GM21723 (cell line): ENCODE measurements at regions not wholly inside any gene's neighbourhood (a gene's known extent, or its start where the extent isn't known, plus 50 kb on each side); places are given as distances from the start of the nearest gene placed in this dataset.
"Not testable (repeated sequence)": the region's sequence is repeated elsewhere in the genome, so short reads cannot be mapped to it uniquely, and the experiment has no call there.

Experiments
- ATAC-seq: cut with Tn5 transposase; IDR thresholded peaks from one replicate; pipeline ENCODE4 v1.9.1; 2021; ENCODE audit warnings: mild to moderate bottlenecking, moderate library complexity; ENCODE audit not compliant: unreplicated experiment

DNA sequence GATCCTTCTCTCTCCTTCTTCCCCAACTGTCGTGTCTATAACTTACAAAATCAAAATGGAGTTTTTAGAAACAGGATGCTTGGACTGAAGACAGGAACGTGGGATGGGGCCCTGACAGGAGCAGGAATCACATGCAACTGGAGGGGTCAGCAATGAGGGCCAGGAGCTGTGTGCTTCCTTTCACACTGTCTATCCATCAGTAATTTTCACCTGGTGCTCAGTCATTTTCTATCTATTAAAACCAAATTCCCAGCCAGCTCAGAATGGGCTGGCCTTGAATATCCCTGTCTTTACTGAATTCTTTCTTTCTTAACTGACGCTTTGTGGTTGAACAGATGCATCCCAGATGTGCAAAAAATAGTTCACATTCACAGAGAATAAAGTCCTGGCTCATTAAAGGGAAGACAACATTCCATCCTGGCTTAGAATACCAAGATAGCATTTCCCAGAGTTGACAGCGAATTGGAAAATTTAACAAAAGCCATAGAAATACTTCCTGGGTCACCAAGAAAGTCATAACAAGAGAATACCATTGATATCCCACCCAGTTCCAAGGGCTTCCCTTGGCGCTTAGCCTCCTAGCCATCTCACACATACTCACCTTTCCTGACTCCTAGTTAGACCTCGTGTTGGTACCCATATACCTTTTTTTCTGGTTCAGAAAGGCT, 588.1 kb downstream of the TTLL7 start:
- ATAC-seq = not testable (repeated sequence)

DNA sequence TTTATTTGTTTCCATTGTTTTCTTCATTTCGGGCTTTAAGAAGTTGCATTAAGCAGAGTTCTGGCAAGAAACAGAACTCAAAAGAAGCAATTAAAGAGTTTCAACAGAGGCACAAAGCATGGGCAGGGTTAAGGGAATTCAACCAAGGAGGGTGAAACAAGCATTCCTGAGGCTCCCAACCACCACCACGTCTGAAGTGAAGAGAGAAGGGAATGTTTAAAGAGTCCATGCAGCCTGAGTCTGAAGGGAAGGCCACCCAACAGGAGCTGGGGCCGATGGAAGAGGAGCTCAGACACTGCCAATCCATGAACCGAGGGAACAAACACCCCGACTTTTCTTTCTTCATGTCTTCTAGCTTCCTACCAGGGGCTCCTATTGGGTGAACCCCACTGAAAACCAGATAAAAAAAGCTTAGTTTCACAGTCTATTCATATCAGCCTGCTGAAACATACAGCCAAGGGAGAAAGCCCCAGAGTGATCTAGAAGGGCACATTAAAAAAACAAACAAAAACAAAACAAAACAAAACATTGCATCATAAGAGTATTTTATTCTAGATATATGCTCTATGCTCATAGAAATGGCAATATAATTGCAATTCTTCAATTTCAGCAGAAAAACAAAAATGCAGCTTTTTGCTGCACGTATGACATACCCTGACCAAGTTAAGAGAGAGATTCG, 592.1 kb downstream of the TTLL7 start:
- not testable (repeated sequence) for ATAC-seq

GRCh38 chr1:83405789-83406188, 593.1 kb downstream of the TTLL7 start:
- peak; percentile 56 for ATAC-seq

- ATAC-seq = not testable (repeated sequence)
Measured at GRCh38 chr1:83403500-83403899, 595.4 kb downstream of the TTLL7 start.

GRCh38 chr1:83401146-83401545, 597.8 kb downstream of the TTLL7 start:
- not testable (repeated sequence) for ATAC-seq

DNA sequence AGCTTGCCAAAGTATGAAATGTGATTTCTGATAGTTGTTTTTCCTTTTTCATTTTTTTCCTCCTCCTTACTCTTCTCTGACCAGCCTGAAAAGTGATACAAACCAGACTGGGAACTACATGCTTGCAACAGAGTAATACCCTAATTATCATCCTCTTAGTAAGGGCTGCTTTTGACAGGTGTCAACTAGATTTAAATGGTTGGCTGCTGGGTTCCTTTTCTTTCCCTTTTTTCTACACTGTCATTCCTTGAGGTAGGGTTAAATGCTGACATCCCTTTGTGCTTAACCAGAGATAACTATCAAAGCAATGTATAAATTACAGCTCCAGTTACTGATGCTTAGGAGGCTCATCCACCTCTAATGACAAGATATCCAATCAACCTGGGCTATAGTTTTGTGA, 598.8 kb downstream of the TTLL7 start:
- not testable (repeated sequence) for ATAC-seq

GRCh38 chr1:83398125-83398524, 600.8 kb downstream of the TTLL7 start:
- ATAC-seq = not testable (repeated sequence)

DNA sequence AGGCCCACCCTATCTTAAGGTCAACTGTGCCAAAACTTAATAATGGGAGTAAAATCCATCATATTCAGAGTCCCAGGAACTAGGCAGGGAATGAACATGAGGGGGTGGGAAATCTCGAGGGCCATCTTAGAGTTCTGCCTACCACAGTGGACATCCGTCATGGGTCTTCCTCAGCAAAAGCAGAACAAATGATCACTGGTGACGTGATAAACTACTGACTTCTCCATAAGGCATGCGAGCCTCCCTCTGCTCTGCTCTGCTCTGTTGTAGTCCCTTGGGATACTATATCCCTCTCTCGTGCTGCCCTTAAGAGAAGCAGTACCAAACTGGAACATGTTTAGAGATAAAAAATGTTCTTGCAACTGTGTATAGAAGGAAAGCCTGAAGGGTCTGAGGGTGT, 603.8 kb downstream of the TTLL7 start:
- not testable (repeated sequence) for ATAC-seq

DNA sequence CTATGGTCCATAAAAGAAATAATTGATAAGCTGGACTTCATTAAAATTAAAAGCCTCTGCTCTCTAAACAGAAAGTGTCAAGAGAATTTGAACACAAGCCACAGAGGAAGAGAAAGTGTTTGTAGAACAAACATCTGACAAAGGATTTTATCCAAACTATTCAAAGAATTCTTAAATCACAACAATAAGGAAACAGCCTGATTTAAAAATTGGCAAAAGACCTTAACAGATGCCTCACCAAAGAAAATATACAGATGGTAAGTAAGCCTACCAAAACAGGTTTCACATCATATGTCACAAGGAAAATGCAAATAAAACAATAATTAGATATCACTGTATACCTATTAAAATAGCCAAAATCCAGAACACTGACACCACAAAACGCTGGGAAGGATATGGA, 612.0 kb downstream of the TTLL7 start:
- not testable (repeated sequence) for ATAC-seq

DNA sequence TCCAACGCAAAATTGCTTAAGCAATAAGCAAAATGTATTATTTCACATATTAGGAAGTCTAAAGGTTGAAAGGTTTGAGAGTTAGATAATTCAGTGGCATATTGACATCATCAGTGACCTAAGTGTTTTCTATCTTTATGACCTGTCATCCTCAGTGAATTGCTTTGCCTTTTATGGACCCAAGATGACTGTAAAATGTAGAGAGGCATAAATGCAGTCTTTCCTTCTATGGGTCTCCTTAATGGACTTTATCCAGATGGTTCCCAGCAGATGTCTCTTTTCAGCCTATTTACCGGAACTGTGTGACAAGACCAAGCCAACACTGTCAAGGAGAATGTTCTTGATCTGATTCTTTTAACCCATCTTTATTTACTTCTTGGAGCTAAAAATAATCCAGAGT, 615.8 kb downstream of the TTLL7 start:
- ATAC-seq = not testable (repeated sequence)

DNA sequence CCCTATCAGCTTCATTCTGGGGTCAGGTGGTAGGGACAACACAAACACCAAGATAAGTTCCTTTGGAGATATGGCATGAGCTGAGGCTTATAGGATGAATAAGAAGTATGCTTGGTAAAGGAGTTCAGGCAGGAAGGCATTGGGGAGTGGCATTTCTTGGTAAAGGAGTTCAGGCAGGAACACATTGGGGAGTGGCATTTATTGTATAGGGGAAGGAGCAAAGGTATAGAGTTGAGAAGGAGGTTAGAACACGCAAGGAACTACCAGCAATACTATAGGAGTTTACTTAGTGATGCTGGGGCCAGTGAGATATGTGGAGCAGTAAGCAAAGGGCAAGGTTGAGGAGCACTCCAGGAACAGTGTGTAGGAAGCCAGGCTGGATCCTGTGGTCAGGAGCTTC, 625.9 kb downstream of the TTLL7 start:
- not testable (repeated sequence) for ATAC-seq

GRCh38 chr1:83369853-83370252, 629.1 kb downstream of the TTLL7 start:
- not testable (repeated sequence) for ATAC-seq

- ATAC-seq = not testable (repeated sequence)
Measured at GRCh38 chr1:83365320-83365719, 633.6 kb downstream of the TTLL7 start.

DNA sequence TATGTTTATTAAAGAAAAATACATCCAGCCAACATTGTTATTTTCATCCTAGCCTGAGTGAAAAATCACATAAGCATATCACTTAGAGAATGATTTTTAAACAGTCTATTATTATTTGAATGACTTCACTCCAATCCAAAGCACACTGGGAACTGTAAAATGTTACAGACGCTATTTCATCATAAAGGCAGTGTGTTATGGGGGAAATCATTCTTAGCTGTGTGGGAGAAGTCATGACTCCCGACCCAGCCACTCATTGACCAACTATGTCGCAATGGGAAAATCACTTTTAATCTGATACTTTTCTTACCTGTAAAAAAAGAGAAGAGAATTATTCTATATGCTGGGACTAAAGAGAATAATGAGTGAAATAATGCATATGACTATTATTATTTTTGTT, 653.6 kb downstream of the TTLL7 start:
- not testable (repeated sequence) for ATAC-seq

- ATAC-seq = not testable (repeated sequence)
Measured at GRCh38 chr1:83343767-83344166, 655.2 kb downstream of the TTLL7 start.

DNA sequence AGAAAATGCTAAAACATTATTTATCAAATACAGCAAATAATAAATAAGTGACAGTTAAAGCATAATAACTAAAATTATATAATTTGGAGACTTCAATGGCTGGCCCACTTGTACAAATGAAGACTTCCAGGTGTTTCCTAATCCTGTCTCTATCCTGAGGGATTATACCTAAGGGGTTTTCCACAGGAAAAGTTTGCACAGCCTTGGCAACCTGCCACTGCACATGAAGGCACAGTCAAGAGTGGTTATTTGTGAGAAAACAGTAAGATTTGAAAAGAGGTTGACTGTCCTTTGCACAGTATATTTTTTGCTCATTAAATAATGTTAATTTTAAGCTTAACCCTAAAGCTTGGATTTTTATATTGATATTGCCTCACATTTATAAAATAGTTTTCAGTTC, 655.9 kb downstream of the TTLL7 start:
- not testable (repeated sequence) for ATAC-seq

GRCh38 chr1:83332308-83332707, 666.6 kb downstream of the TTLL7 start:
- ATAC-seq = not testable (repeated sequence)

GRCh38 chr1:83318366-83318765, 680.6 kb downstream of the TTLL7 start:
- ATAC-seq = no peak

GRCh38 chr1:83315446-83315845, 683.5 kb downstream of the TTLL7 start:
- ATAC-seq = not testable (repeated sequence)

GRCh38 chr1:83310161-83310560, 688.8 kb downstream of the TTLL7 start:
- ATAC-seq = not testable (repeated sequence)

DNA sequence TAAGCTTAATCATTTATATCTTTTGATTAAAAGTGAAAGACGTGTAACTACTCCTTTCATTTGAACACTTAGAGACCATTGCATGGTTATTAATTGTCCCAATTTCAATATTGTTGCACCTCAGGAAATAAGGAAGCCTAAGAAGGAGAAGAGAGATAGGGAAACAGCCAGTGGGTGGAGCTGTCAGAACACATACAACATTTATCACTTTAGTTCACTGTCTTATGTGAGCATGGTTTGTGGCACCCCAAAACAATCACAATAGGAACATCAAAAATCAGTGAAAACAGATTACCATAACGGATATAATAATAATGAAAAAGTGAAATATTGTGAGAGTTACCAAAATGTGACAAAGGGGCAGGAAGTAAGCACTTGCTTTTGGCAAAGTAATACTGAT, 689.9 kb downstream of the TTLL7 start:
- ATAC-seq = not testable (repeated sequence)

DNA sequence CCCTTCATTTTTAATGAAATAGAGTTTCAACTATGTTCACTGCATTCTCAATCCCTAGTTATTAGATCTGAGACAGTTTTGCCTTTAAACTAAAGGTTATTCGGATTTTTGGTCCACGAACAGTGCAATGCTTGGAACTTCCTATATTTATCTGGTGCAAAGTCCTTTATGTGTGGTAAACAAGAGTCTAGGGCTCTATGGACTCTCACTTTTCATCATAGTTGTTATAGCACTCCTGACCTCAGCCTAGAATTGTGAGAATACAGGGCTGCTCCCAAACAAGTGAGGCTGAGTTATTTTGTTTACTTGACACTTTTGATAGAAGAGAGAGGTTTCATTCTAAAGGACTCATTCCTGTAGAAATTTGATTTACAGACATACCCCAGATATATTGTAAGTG, 692.1 kb downstream of the TTLL7 start:
- ATAC-seq = not testable (repeated sequence)
